ENCODE measurements at regions not wholly inside any gene's neighbourhood (a gene's known extent, or its start where the extent isn't known, plus 50 kb on each side); places are given as distances from the start of the nearest gene placed in this dataset.

DNA sequence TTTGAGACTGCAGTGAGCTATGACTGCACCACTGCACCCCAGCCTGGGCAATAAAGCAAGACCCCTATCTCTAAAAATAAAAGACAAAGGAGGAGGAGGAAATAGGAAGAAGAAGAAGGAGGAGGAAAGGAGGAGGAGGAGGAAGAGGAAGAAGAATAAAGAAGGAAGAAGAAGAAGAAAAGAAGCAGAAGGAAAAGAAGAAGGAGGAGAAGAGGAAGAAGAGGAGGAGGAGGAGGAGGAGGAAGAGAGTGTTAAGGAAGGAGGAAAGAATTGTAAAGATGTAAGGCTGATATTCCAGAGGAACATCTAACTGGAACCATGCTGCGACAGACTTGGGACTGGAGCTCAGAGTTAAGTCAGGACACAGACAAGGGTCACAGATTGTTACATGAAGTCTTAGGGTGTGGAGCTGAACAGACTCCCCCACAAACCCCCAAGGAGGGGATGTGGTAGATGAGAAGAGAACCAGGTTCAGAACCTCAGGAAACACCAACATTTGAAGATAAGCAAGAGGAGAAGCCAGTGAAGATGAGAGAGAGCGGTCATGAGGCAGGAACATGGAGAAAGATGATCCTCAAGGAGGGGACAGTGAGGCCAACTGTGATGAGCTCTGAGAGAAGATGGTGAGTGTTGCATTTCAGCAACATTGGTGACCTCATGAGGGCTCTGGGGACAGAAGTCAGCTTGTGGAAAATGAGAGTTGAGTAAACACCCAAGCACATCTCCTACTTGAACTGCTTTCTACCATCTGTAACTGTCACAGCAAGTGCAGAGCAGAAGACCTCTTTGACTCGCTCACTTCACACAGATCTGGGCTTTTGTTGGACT, 118.2 kb downstream of the CD164 start:
- H2AFZ ChIP-seq (ENCODE audit: low read depth, low read length): no peak overlapping the region
- TF ChIP-seq MXI1 (conservative IDR thresholded peaks at IDR 0.05; ENCODE audit: poor library complexity, severe bottlenecking) (no peak), POLR2AphosphoS5 (IDR thresholded peaks at IDR 0.05) (no peak), RAD21 (conservative IDR thresholded peaks at IDR 0.05) (no peak), SMC3 (conservative IDR thresholded peaks at IDR 0.05; ENCODE audit: poor library complexity) (no peak)
- TF ChIP-seq, protein P1, sequence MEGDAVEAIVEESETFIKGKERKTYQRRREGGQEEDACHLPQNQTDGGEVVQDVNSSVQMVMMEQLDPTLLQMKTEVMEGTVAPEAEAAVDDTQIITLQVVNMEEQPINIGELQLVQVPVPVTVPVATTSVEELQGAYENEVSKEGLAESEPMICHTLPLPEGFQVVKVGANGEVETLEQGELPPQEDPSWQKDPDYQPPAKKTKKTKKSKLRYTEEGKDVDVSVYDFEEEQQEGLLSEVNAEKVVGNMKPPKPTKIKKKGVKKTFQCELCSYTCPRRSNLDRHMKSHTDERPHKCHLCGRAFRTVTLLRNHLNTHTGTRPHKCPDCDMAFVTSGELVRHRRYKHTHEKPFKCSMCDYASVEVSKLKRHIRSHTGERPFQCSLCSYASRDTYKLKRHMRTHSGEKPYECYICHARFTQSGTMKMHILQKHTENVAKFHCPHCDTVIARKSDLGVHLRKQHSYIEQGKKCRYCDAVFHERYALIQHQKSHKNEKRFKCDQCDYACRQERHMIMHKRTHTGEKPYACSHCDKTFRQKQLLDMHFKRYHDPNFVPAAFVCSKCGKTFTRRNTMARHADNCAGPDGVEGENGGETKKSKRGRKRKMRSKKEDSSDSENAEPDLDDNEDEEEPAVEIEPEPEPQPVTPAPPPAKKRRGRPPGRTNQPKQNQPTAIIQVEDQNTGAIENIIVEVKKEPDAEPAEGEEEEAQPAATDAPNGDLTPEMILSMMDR (IDR thresholded peaks at IDR 0.05; ENCODE audit: poor library complexity, severe bottlenecking): no peak
- no peak overlapping the region for H3K4me3 ChIP-seq (ENCODE audit: low read length)
- no peaks in the 10 kb centered on the region for H4K20me1 ChIP-seq (ENCODE audit: insufficient read depth)
- H3K9me2 ChIP-seq (ENCODE audit: insufficient read depth, low read length): no peaks in the 10 kb centered on the region
- H3K9me3 ChIP-seq (ENCODE audit: low read length): no peaks in the 10 kb centered on the region
- no peaks in the 10 kb centered on the region for H3K79me2 ChIP-seq (replicated peaks; ENCODE audit: insufficient read depth, low read length)
- H3K27ac ChIP-seq (ENCODE audit: low read length): no peak overlapping the region
- H3K9ac ChIP-seq (ENCODE audit: low read length): no peak overlapping the region
- no peaks in the 10 kb centered on the region for H3F3A ChIP-seq (ENCODE audit: insufficient read depth, low read length, poor library complexity, severe bottlenecking)
- no peaks in the 10 kb centered on the region for H3K27me3 ChIP-seq (ENCODE audit: insufficient read depth, low read depth, low read length)
- H3K36me3 ChIP-seq (ENCODE audit: insufficient read depth, low read length): no peaks in the 10 kb centered on the region
- H3K4me2 ChIP-seq (ENCODE audit: low read length): no peak overlapping the region

DNA sequence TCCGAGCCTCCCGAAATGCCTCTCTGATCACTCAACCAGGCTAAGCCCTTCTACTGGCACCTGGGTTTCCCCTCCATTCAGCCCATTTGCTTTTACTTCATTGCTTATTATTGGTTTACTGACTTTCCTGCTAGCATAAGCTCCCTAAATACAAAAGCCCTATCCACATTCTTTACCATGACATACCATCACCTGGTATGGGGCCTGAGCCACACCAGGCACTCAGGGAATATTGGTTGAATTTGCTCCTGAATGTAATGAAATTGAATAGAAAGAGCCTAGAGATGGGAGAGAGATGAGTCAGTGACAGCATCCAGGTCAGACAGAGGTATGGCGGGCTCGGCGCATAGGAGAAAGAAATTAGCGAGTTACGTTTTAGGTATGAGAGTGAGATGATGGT, 120.0 kb downstream of the CD164 start:
- no peak overlapping the region for H3K27ac ChIP-seq (ENCODE audit: low read length)
- no peak overlapping the region for H3K4me3 ChIP-seq (ENCODE audit: low read length)
- no peak overlapping the region for H2AFZ ChIP-seq (ENCODE audit: low read depth, low read length)
- no peaks in the 10 kb centered on the region for H3K9me3 ChIP-seq (ENCODE audit: low read length)
- no peaks in the 10 kb centered on the region for H3K9me2 ChIP-seq (ENCODE audit: insufficient read depth, low read length)
- TF ChIP-seq EZH2 (IDR thresholded peaks at IDR 0.05; ENCODE audit: borderline replicate concordance, insufficient read depth, low read length, poor library complexity, severe bottlenecking) (no peak), RAD21 (conservative IDR thresholded peaks at IDR 0.05) (no peak), MXI1 (conservative IDR thresholded peaks at IDR 0.05; ENCODE audit: poor library complexity, severe bottlenecking) (no peak), EP300 (conservative IDR thresholded peaks at IDR 0.05; ENCODE audit: poor library complexity, severe bottlenecking) (no peak), SMC3 (conservative IDR thresholded peaks at IDR 0.05; ENCODE audit: poor library complexity) (no peak), TAF1 (IDR thresholded peaks at IDR 0.05; ENCODE audit: low read depth) (no peak), POLR2AphosphoS5 (IDR thresholded peaks at IDR 0.05) (no peak)
- TF ChIP-seq, protein P1 (IDR thresholded peaks at IDR 0.05; ENCODE audit: poor library complexity, severe bottlenecking): no peak
- TF ChIP-seq, protein P2, sequence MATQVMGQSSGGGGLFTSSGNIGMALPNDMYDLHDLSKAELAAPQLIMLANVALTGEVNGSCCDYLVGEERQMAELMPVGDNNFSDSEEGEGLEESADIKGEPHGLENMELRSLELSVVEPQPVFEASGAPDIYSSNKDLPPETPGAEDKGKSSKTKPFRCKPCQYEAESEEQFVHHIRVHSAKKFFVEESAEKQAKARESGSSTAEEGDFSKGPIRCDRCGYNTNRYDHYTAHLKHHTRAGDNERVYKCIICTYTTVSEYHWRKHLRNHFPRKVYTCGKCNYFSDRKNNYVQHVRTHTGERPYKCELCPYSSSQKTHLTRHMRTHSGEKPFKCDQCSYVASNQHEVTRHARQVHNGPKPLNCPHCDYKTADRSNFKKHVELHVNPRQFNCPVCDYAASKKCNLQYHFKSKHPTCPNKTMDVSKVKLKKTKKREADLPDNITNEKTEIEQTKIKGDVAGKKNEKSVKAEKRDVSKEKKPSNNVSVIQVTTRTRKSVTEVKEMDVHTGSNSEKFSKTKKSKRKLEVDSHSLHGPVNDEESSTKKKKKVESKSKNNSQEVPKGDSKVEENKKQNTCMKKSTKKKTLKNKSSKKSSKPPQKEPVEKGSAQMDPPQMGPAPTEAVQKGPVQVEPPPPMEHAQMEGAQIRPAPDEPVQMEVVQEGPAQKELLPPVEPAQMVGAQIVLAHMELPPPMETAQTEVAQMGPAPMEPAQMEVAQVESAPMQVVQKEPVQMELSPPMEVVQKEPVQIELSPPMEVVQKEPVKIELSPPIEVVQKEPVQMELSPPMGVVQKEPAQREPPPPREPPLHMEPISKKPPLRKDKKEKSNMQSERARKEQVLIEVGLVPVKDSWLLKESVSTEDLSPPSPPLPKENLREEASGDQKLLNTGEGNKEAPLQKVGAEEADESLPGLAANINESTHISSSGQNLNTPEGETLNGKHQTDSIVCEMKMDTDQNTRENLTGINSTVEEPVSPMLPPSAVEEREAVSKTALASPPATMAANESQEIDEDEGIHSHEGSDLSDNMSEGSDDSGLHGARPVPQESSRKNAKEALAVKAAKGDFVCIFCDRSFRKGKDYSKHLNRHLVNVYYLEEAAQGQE (IDR thresholded peaks at IDR 0.05; ENCODE audit: borderline replicate concordance): no peak
- H4K20me1 ChIP-seq (ENCODE audit: insufficient read depth): no peaks in the 10 kb centered on the region
- no peak overlapping the region for H3K9ac ChIP-seq (ENCODE audit: low read length)
- H3K27me3 ChIP-seq (ENCODE audit: insufficient read depth, low read depth, low read length): no peaks in the 10 kb centered on the region
- H3F3A ChIP-seq (ENCODE audit: insufficient read depth, low read length, poor library complexity, severe bottlenecking): no peaks in the 10 kb centered on the region
- no peaks in the 10 kb centered on the region for H3K79me2 ChIP-seq (replicated peaks; ENCODE audit: insufficient read depth, low read length)
- no peaks in the 10 kb centered on the region for H3K36me3 ChIP-seq (ENCODE audit: insufficient read depth, low read length)
- H3K4me2 ChIP-seq (ENCODE audit: low read length): no peak overlapping the region

Measured in neural cell (in vitro differentiated cells).